K562 (cell line): ENCODE measurements at regions not wholly inside any gene's neighbourhood (a gene's known extent, or its start where the extent isn't known, plus 50 kb on each side); places are given as distances from the start of the nearest gene placed in this dataset.

ENCODE experiments used
- ATAC-seq: fragments of 200-7000 bp; cut with Tn5 transposase; 3 replicates; pipeline ENCODE4 v1.9.1; 2020; ENCODE audit warnings: moderate library complexity
- BruUV-seq: library from RNA; stranded (reverse); fragments of 400-500 nt; replicated peaks from 2 replicates; lab custom pipeline; 2021; lab: Mats Ljungman, UMichigan
- CTCF ChIA-PET: fragments of 300-600 bp; formaldehyde crosslinking; extraction: SDS; loops from one replicate; lab custom pipeline; 2021; ENCODE audit warnings: low intra/inter-chr PET ratio; lab: Yijun Ruan, JAX
- POLR2A ChIA-PET: fragments of 300-600, 350-650 bp; sonication (Branson Sonifier 250); formaldehyde crosslinking; extraction: SDS; loops from one replicate; lab custom pipeline; 2021; ENCODE audit warnings: antibody characterized with exemption, inconsistent platforms; lab: Yijun Ruan, JAX
- DNase-seq, 4 experiments: peaks; one replicate each; pipeline versions ENCODE4 v3.0.0 to v3.0.0-alpha.2; 2011 to 2018; ENCODE audit warnings: low spot score in 3 of 4, mixed read lengths in 3 of 4; ENCODE audit errors: extremely low read depth in 1 of 4
- FAIRE-seq: peaks from 2 replicates; lab custom pipeline; 2011; peaks lifted over from hg19 to GRCh38; lab: Jason Lieb, UNC
- H2AFZ ChIP-seq: 2 replicates; pipeline ENCODE4 v1.6.0; 2011; ENCODE audit warnings: low read depth, low read length, control low read depth, inconsistent platforms
- H3K27ac ChIP-seq: fragments of 200-600 bp; 3 replicates; pipeline ENCODE4 v1.8.0; 2011; ENCODE audit warnings: low read depth, mild to moderate bottlenecking, control low read depth, inconsistent platforms, low read length, moderate library complexity, mixed read lengths; ENCODE audit errors: extremely low read depth
- H3K27me3 ChIP-seq, 2 experiments: fragments of 300-600 bp in 1 of 2; 2 replicates in 1 of 2; 3 replicates in 1 of 2; pipeline versions ENCODE4 v1.6.0 to v1.8.0; 2011; ENCODE audit warnings: inconsistent platforms in 2 of 2, low read length in 2 of 2, mild to moderate bottlenecking in 1 of 2, mixed read lengths in 1 of 2, moderate library complexity in 1 of 2; ENCODE audit not compliant: control insufficient read depth in 2 of 2, insufficient read depth in 2 of 2
- H3K36me3 ChIP-seq: fragments of 300-600 bp; 3 replicates; pipeline ENCODE4 v1.8.0; 2011; ENCODE audit warnings: mild to moderate bottlenecking, low read length, inconsistent platforms; ENCODE audit not compliant: control insufficient read depth, insufficient read depth
- H3K4me1 ChIP-seq, 2 experiments: fragments of 200-600 bp in 1 of 2; replicated peaks in 1 of 2; 2 replicates in 1 of 2; 3 replicates in 1 of 2; pipeline versions ENCODE4 v1.5.1 to v1.8.0; 2011; ENCODE audit warnings: inconsistent platforms in 2 of 2, low read length in 2 of 2, mild to moderate bottlenecking in 1 of 2, mixed read lengths in 1 of 2, moderate library complexity in 1 of 2; ENCODE audit not compliant: control insufficient read depth in 2 of 2, insufficient read depth in 2 of 2
- H3K4me2 ChIP-seq: 2 replicates; pipeline ENCODE4 v1.6.1; 2011; ENCODE audit warnings: low read length, control low read depth, inconsistent platforms, mixed read lengths; ENCODE audit not compliant: insufficient read depth
- H3K4me3 ChIP-seq: fragments of 200-600 bp; sonication (generic), shearing (Covaris generic); 2 replicates; pipeline ENCODE4 v1.5.1; 2016; ENCODE audit warnings: control low read depth, inconsistent platforms
- H3K79me2 ChIP-seq: fragments of 200-600 bp; 3 replicates; pipeline ENCODE4 v1.8.0; 2011; ENCODE audit warnings: low read length, inconsistent platforms; ENCODE audit not compliant: control insufficient read depth, insufficient read depth
- H3K9ac ChIP-seq, 2 experiments: 2 replicates each; pipeline versions ENCODE4 v1.6.0 to v1.6.1; 2011; ENCODE audit warnings: low read depth in 2 of 2, low read length in 2 of 2, control low read depth in 1 of 2, inconsistent platforms in 1 of 2, mild to moderate bottlenecking in 1 of 2, mixed read lengths in 1 of 2; ENCODE audit not compliant: insufficient read depth in 1 of 2
- H3K9me1 ChIP-seq: one replicate; pipeline ENCODE4 v1.6.0; 2011; ENCODE audit warnings: inconsistent platforms, mild to moderate bottlenecking, low read length, moderate library complexity; ENCODE audit not compliant: control insufficient read depth, insufficient read depth
- H3K9me3 ChIP-seq: replicated peaks from 2 replicates; pipeline ENCODE4 v1.5.1; 2011; ENCODE audit warnings: low read depth, low read length, inconsistent platforms; ENCODE audit not compliant: control insufficient read depth, insufficient read depth
- H4K20me1 ChIP-seq: replicated peaks from 2 replicates; pipeline ENCODE4 v1.6.1; 2011; ENCODE audit warnings: low read length, inconsistent platforms, mixed read lengths; ENCODE audit not compliant: control insufficient read depth, insufficient read depth
- ARHGAP35 ChIP-seq: fragments of 450-650 bp; IDR thresholded peaks from 2 replicates; pipeline ENCODE4 v1.6.1; 2018; ENCODE audit not compliant: partially characterized antibody
- RBM22 ChIP-seq: fragments of 200-400 bp; formaldehyde crosslinking; IDR thresholded peaks from 2 replicates; pipeline ENCODE4 v1.6.1; 2018; ENCODE audit warnings: low read length, low read depth; ENCODE audit not compliant: poor library complexity, severe bottlenecking
- ZNF143 ChIP-seq: sonication (generic); formaldehyde crosslinking; IDR thresholded peaks from 2 replicates; pipeline ENCODE4 v1.9.0; 2022; ENCODE audit warnings: mild to moderate bottlenecking, missing genetic modification reagents
- WGBS: fragments of 100-300 bp; shearing (Covaris generic); methylation state at CpG from one replicate; pipeline ENCODE4 v1.1.6; 2016; ENCODE audit warnings: low coverage, mixed read lengths; ENCODE audit not compliant: insufficient coverage; ENCODE audit errors: missing lambda C conversion rate; 5-methylcytosine and 5-hydroxymethylcytosine counted together
- in situ Hi-C: fragments of 300-500 bp; cut with MboI; formaldehyde crosslinking; loops from 4 replicates; pipeline ENCODE4 v1.15.0; 2018; ENCODE audit warnings: inconsistent platforms, mixed read lengths
- intact Hi-C: fragments of 100-400 bp; cut with micrococcal nuclease; formaldehyde crosslinking; loops from 2 replicates; pipeline ENCODE4 v1.14.2; 2022
- TF ChIP-seq, protein P1 (sequence below): fragments of 150-350 bp; IDR thresholded peaks from 2 replicates; pipeline ENCODE4 v1.6.1; 2014; ENCODE audit warnings: low read depth, mild to moderate bottlenecking, low read length, borderline replicate concordance

DNA sequence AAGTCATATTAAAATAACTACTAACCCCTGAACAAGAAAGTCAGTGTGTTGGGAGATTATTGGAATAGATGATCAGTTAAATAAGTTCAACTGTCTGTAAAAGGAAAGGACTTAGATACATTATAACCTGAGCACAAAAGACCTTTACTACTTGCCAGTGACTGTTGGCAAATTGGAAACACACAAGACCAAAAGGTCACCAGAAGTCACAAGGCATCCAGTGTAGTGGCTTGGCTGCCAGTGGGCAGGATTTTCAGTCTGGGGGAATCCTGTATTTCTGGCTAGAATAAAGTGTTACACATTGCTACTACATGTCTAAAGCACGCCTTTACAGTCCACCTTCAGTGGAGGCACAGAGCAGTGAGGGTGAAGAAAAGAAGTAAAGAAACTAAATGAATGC is 108.3 kb upstream of the AR start:
- H3K4me1 ChIP-seq, result no peaks in the 10 kb centered on the region
- no peak overlapping the region for H3K9ac ChIP-seq
- no peak for DNase-seq
- ChIA-PET POLR2A (no interaction called here), CTCF (no interaction called here)
- in situ Hi-C loops (no loop called here), intact Hi-C loops (no loop called here)
- no peaks in the 10 kb centered on the region for H3K36me3 ChIP-seq
- no peak overlapping the region for H3K4me2 ChIP-seq
- BruUV-seq, result no TSS peak
- H2AFZ ChIP-seq, result no peak overlapping the region
- H3K9me3 ChIP-seq, result no peaks in the 10 kb centered on the region
- H3K27ac ChIP-seq, result no peak overlapping the region
- TF ChIP-seq, protein P1, sequence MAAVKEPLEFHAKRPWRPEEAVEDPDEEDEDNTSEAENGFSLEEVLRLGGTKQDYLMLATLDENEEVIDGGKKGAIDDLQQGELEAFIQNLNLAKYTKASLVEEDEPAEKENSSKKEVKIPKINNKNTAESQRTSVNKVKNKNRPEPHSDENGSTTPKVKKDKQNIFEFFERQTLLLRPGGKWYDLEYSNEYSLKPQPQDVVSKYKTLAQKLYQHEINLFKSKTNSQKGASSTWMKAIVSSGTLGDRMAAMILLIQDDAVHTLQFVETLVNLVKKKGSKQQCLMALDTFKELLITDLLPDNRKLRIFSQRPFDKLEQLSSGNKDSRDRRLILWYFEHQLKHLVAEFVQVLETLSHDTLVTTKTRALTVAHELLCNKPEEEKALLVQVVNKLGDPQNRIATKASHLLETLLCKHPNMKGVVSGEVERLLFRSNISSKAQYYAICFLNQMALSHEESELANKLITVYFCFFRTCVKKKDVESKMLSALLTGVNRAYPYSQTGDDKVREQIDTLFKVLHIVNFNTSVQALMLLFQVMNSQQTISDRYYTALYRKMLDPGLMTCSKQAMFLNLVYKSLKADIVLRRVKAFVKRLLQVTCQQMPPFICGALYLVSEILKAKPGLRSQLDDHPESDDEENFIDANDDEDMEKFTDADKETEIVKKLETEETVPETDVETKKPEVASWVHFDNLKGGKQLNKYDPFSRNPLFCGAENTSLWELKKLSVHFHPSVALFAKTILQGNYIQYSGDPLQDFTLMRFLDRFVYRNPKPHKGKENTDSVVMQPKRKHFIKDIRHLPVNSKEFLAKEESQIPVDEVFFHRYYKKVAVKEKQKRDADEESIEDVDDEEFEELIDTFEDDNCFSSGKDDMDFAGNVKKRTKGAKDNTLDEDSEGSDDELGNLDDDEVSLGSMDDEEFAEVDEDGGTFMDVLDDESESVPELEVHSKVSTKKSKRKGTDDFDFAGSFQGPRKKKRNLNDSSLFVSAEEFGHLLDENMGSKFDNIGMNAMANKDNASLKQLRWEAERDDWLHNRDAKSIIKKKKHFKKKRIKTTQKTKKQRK, result no peak
- TF ChIP-seq RBM22 (no peak), ZNF143 (CRISPR knock-in tag) (no peak), ARHGAP35 (no peak)
- H3K4me3 ChIP-seq, result no peak overlapping the region
- H4K20me1 ChIP-seq, result no peaks in the 10 kb centered on the region
- H3K27me3 ChIP-seq, result no peaks in the 10 kb centered on the region
- H3K9me1 ChIP-seq, result no peaks in the 10 kb centered on the region
- WGBS, result 0% methylated on average over 1 of the region's 1 CpG
- ATAC-seq, result no peak
- FAIRE-seq, result no peak
- H3K79me2 ChIP-seq, result no peaks in the 10 kb centered on the region
